Right forelimb (tissue), 1 donor: ENCODE measurements at regions not wholly inside any gene's neighbourhood (a gene's known extent, or its start where the extent isn't known, plus 50 kb on each side); places are given as distances from the start of the nearest gene placed in this dataset.
"Not testable (repeated sequence)": the region's sequence is repeated elsewhere in the genome, so short reads cannot be mapped to it uniquely, and the experiment has no call there.

ENCODE experiments used
- DNase-seq: peaks from one replicate; pipeline ENCODE4 v3.0.0-alpha.2; 2018

DNA sequence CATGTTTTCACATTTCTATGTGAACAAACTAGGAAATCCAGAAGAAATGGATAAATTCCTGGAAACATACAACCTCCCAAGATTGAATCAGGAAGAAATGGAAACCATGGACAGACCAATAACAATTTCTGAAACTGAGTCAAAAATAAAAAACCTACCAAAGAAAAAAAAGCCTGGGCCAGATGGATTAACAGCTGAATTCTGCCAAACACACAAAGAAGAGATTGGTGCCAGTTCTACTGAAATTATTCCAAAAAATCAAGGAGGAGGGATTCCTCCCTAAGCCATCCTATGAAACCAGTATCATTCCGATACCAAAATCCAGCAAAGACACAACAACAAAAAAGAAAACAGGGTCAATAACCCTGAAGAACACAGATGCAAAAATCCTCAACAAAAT lies 166.9 kb upstream of the FBXL7 start:
- no peak for DNase-seq

DNA sequence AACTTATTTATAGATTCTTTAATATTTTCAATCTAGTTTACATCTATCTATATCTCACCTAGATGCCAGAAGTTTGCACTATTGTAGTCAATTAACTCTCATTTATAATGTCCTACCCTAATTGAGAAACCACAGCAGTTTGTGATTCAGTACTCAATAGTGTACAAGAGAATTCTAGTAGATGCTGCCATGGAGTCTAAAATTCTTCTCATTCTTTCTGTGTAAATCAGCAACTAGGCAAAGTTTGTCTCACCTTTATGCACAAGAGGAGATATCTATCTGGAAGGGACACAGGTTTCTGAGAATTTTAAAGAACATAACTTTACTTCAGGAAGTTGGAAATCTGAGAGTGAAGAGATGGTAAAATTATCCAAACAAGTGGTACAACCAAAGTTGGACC lies 173.0 kb upstream of the FBXL7 start:
- DNase-seq: no peak

GRCh38 chr5:15326471-15326870 lies 173.5 kb upstream of the FBXL7 start:
- DNase-seq: no peak

- no peak for DNase-seq
Observed at GRCh38 chr5:15322421-15322820, 177.6 kb upstream of the FBXL7 start.

DNA sequence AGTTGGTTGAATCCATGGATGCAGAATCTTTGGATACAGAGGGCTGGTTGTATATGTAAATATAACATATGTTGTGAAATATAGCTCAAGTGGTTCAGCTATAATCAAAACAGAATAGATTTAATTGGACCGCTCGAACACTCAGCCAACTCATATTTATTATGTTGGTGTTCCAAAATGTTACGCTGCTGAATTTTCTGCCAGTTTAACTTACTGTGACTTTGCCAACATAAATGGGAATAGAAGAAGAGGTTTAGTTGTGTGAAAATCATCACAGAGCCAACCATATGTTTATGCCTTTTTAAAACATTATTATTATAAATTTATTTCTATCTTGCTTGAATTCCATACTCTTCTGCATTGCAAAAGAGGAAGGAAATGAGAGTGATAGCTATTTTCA lies 178.2 kb upstream of the FBXL7 start:
- DNase-seq: no peak

GRCh38 chr5:15320871-15321270 lies 179.1 kb upstream of the FBXL7 start:
- no peak for DNase-seq

- no peak for DNase-seq
Observed at GRCh38 chr5:15304914-15305834, 194.8 kb upstream of the FBXL7 start.

DNA sequence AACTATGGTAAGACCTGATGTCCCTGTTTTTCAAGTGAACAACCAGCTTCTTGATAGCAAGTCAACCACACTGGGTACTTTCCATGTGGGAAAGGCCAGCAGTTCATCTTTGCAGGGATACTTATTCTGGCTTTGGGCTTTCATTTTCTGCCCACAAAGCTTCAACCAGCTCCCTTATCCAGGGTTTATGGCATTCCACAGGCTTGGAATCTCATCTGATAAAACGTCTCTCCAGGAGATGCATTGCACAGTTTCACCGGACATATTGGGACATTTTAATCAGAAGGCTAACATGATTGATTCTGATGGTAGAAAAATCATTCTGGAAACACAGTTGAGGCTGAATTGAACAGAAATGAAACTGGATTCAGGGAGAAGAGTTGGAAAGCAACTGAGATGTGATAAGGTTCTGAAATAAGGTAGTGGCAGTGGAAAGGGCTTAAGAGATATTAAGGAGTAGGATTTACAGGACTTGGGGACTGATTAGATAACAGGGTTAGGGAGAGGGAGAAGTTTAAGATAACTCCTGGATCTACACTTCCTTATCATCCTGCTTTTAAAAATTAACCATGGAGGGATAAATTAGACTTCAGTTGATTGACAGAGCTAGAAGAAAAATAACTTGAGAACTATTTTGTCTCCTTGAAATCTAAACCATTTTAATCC lies 195.8 kb upstream of the FBXL7 start:
- DNase-seq: no peak

DNA sequence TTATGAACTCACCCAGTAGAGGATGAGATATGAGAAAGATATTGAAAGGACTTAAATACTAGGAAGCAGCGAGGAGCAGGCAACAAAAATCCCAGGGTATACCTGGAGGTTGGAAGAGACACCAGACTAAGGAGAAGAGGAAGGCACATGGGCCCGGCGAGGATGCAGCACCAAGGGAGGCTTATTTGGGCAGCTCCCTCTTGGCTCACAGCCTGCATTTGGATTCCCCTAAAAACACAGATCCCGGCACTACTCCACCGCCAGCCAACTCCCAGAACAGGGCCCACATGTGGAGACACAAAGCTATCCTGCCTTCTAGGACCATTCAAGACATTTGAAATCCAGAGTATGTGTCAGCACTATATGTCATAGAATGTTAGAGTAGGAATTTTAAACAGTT lies 199.8 kb upstream of the FBXL7 start:
- no peak for DNase-seq

GRCh38 chr5:15290953-15291352 lies 209.0 kb upstream of the FBXL7 start:
- no peak for DNase-seq

DNA sequence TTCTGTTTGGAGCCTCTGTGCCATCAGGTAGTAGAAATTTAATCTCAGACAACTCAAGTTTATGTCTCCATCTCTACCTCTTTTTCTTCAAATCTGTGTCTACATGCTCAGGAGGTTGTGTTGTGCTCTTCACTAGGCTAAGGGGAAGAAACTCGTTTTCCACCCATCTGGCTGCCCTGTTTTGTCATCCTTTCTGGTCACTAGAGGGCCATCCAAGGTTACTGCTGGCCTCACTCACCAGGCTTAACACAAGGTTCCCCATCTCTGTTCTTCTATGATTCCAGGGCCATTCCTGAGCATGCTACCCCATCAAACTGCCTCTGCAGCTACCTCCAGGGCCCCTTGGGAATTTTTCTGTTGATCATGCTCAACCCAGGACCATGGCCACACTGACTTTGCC lies 213.3 kb upstream of the FBXL7 start:
- no peak for DNase-seq

- DNase-seq: no peak
Observed at GRCh38 chr5:15285901-15286583, 213.9 kb upstream of the FBXL7 start.

DNA sequence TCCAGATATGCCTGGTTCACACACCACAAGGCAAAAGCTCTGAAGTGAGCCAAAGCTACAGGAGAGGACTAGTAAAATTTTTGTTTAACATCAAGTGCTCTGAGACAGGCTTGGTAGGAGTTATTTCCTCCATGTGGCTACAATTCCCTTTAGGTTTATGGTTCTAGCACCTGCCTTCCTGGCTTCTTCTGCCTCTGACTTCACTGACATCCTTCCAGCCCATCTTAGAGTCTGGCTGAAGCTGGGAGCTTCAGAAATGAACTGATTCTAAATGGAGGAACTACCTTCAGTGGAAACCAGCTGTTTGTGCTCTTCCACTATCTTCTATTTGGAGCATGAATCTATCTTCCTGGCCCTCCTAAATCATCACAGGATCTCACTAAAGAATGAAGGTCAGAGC lies 215.3 kb upstream of the FBXL7 start:
- DNase-seq: no peak

- DNase-seq: no peak
Observed at GRCh38 chr5:15283076-15283475, 216.9 kb upstream of the FBXL7 start.

- DNase-seq: no peak
Observed at GRCh38 chr5:15282611-15283010, 217.4 kb upstream of the FBXL7 start.

DNA sequence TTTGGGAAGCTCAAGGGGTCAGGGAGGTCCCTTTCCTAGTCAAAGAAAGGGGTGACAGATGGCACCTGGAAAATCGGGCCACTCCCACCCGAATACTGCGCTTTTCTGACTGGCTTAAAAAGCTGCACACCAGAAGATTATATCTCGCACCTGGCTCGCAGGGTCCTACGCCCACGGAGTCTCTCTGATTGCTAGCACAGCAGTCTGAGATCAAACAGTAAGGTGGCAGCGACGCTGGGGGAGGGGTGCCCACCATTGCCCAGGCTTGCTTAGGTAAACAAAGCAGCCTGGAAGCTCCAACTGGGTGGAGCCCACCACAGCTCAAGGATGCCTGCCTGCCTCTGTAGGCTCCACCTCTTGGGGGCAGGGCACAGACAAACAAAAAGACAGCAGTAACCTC lies 228.4 kb upstream of the FBXL7 start:
- not testable (repeated sequence) for DNase-seq

DNA sequence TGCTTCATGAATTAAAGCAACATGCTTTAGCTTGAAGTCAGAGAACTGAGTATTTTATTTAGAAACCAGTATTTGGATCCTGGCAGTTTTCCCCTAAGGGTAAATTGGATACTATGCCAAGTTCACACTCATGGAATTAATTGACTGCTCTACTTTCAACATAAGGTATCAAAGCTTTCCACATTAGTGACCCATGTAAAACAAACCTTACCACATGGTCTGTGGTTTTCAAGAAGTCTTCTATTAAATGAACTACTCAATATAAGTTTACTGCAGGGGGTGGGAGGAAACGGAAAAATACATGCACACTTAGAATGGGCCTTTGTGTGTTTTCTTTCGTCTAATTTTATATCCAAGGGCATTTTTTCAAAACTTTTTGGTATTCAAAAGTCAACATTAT lies 232.0 kb upstream of the FBXL7 start:
- no peak for DNase-seq

DNA sequence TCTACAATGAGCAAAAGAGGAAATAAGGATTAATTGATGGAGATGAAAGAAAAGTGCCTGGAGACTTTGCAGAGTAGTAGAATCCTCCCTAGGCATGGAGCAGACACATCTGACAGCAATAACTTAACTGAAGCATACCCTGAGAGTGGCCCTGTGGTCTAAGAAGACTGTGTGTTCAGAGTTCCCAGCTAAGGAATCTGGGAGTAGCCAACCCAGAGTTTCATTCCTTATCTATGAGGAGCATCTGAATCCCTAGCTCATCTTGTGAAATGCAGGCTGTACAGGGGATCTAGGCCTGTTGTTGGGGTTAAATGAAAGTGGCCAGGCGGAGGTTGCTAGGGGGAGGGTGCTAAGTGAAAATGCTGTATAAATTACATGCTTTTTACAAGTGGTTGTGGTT lies 233.1 kb upstream of the FBXL7 start:
- DNase-seq: no peak

GRCh38 chr5:15266229-15266628 lies 233.8 kb upstream of the FBXL7 start:
- no peak for DNase-seq

DNA sequence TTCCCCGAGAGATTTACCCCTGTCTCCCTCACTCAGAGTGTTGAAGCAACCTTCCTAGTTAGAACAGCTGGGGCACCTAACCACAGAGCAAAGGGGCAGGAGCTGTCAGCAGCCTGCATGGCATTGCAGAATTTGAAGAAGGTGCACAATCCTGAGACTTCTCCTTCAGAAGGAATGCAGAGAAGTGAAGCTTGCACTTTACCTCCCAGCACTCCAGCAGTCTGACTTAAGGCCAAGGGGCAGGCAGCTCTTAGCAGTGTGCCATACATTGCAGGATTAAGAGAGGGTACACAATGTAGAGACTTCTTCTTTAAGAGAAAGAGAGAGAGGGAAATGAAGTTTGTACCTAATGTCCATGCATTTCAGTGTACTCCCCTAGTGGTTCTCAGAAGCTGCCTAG lies 236.0 kb upstream of the FBXL7 start:
- DNase-seq: no peak

DNA sequence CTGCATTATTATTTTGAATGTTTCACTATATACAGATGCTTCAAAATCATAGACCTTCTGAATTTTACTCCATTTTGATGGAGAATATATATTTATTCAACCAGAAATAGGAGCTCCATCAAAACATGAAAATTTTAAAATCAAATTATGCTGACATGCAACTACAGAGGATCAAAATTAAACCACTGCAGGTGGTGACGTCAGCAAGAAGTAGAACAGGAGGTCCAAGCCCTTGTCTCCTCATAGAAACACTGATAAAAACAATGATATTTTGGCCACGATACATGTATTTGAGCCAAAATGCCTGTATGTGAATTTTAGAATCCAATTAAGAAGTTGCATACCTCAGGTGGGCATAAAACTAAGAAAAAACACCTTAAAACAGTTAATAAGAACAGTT lies 236.6 kb upstream of the FBXL7 start:
- no peak for DNase-seq

DNA sequence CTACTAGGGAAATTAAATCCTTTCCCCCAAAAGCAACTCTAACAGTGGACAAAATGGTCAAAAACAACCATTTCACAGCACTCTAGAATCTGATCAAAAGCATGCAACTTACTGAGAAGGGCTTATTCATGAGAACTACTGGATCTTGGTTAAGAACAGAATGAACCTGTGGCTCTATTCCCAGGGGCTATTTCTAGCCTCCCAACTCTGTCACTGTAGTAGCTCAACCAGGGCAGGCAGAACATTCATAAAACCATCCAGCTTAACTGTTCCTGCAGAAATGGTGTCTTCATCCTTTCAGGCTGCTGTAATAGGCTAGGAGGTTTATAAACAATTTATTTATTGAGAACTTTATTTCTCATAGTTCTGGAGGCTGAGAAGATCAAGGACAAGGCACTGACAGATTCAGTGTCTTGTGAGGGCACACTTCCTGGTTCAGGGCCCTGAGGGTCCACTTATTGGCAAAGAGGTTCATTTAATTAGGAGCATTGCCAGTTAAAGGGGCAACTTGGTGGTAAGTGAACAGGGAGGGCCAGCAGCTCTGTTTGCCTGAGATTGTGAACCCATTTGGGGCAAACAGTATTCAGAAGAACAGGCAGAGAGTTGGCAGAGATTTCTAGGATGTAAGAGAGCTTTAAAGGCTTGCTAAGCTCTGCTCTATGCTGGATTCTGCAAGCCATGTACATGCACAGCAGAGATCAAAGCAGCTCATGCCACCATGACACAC lies 238.5 kb upstream of the FBXL7 start:
- DNase-seq: no peak
